Breast epithelium (tissue), 4 donors: ENCODE measurements at regions not wholly inside any gene's neighbourhood (a gene's known extent, or its start where the extent isn't known, plus 50 kb on each side); places are given as distances from the start of the nearest gene placed in this dataset.

ENCODE experiments used
- DNase-seq, 2 donors: peaks; one replicate each; pipeline ENCODE4 v3.0.0-alpha.2; 2019; ENCODE audit warnings: low spot score in 2 of 2
- H3K27ac ChIP-seq, 2 donors: fragments of 200-600 bp; sonication (generic) in 1 of 2; one replicate each; pipeline ENCODE4 v1.5.1; 2016 to 2019; ENCODE audit warnings: mild to moderate bottlenecking in 1 of 2
- H3K27me3 ChIP-seq, 2 donors: fragments of 200-600 bp; sonication (generic) in 1 of 2; one replicate each; pipeline versions ENCODE4 v1.5.1 to v1.6.0; 2017 to 2019; ENCODE audit warnings: control low read depth in 1 of 2, mild to moderate bottlenecking in 1 of 2
- H3K36me3 ChIP-seq: fragments of 200-600 bp; one replicate; pipeline ENCODE4 v1.5.1; 2019
- H3K4me1 ChIP-seq, 2 donors: fragments of 200-600 bp; sonication (generic); one replicate each; pipeline ENCODE4 v1.5.1; 2016 to 2019; ENCODE audit warnings: control low read depth in 1 of 2
- H3K4me3 ChIP-seq, 3 donors: fragments of 200-600 bp; sonication (generic); 1 replicate in 2 of 3; 2 replicates in 1 of 3; pipeline ENCODE4 v1.5.1; 2016 to 2019; ENCODE audit warnings: mild to moderate bottlenecking in 3 of 3, moderate library complexity in 2 of 3
- H3K9me3 ChIP-seq, 2 donors: fragments of 200-600 bp; sonication (generic) in 1 of 2; one replicate each; pipeline ENCODE4 v1.5.1; 2016 to 2019; ENCODE audit warnings: control low read depth in 1 of 2
- POLR2A ChIP-seq: fragments of 450-650 bp; IDR thresholded peaks from one replicate; pipeline ENCODE4 v1.6.1; 2016; ENCODE audit warnings: antibody characterized with exemption, mild to moderate bottlenecking, moderate library complexity
- POLR2AphosphoS5 ChIP-seq, 3 donors: sonication (generic); formaldehyde crosslinking; IDR thresholded peaks; one replicate each; pipeline ENCODE4 v1.6.1; 2017; ENCODE audit warnings: antibody characterized with exemption in 3 of 3
- intact Hi-C: fragments of 100-400 bp; cut with DNase I; formaldehyde crosslinking; loops from one replicate; pipeline ENCODE4 v1.15.1; 2023; ENCODE audit warnings: low total_unique reads
- TF ChIP-seq, protein P1 (sequence below), 3 donors: fragments of 450-650 bp; IDR thresholded peaks; one replicate each; pipeline ENCODE4 v1.5.1; 2016 to 2017; ENCODE audit warnings: antibody characterized with exemption in 3 of 3, mild to moderate bottlenecking in 3 of 3, moderate library complexity in 3 of 3

DNA sequence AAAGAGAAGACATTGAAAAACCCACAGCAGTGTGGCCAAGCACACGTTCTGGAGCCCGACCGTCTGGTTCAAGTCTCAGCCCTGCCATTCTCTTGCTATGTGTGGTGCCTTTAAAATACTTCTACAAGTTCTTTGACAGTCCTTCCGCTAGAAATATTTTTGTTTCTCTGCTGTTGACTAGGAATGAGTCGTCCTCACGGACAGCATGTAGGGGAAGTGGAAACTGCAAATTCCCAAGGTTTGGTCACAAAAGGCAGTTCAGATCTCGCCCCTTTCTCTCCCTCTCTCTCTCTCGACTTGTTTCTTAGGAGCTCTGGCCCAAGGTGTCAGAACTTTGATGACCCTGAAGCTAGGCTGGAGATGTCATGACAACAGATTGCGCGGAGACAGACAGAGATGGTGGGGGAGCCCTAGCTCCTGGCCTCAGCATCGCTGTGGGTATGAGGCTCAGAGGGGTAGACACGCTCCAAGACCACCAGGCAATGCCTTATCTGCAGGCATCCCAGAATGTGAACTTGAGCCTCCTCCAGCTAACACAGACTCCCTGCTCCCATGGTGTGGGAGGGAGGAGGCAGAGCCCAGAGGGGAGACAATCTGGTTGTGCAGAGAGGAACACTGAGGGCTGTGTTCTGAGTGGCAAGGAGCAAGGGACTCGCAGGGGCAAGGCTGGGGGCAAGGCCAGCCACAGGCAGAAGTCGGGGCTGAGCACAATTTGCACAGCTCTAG lies 368.9 kb upstream of the SULF2 start:
- no peak for DNase-seq
- Histone ChIP-seq H3K27ac (no peak overlapping the region), H3K27me3 (no peaks in the 10 kb centered on the region), H3K4me3 (no peak overlapping the region), H3K36me3 (no peaks in the 10 kb centered on the region), H3K4me1 (no peaks in the 10 kb centered on the region), H3K9me3 (peaks cover 0 to 4% of the 10 kb centered on the region in 2 donors)
- no peak for TF ChIP-seq POLR2A
- no peak for TF ChIP-seq POLR2AphosphoS5 (IDR thresholded peaks at IDR 0.05)
- TF ChIP-seq, protein P1, sequence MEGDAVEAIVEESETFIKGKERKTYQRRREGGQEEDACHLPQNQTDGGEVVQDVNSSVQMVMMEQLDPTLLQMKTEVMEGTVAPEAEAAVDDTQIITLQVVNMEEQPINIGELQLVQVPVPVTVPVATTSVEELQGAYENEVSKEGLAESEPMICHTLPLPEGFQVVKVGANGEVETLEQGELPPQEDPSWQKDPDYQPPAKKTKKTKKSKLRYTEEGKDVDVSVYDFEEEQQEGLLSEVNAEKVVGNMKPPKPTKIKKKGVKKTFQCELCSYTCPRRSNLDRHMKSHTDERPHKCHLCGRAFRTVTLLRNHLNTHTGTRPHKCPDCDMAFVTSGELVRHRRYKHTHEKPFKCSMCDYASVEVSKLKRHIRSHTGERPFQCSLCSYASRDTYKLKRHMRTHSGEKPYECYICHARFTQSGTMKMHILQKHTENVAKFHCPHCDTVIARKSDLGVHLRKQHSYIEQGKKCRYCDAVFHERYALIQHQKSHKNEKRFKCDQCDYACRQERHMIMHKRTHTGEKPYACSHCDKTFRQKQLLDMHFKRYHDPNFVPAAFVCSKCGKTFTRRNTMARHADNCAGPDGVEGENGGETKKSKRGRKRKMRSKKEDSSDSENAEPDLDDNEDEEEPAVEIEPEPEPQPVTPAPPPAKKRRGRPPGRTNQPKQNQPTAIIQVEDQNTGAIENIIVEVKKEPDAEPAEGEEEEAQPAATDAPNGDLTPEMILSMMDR (IDR thresholded peaks at IDR 0.05) = no peak
- intact Hi-C loops = no loop called here

GRCh38 chr20:48153523-48153922 lies 368.2 kb upstream of the SULF2 start:
- Histone ChIP-seq H3K27ac (no peak overlapping the region), H3K4me1 (no peaks in the 10 kb centered on the region), H3K27me3 (no peaks in the 10 kb centered on the region), H3K9me3 (peaks cover 0 to 4% of the 10 kb centered on the region in 2 donors), H3K36me3 (no peaks in the 10 kb centered on the region), H3K4me3 (no peak overlapping the region)
- TF ChIP-seq POLR2A = no peak
- TF ChIP-seq, protein P1 (IDR thresholded peaks at IDR 0.05) = no peak
- intact Hi-C loops = no loop called here
- no peak for DNase-seq

DNA sequence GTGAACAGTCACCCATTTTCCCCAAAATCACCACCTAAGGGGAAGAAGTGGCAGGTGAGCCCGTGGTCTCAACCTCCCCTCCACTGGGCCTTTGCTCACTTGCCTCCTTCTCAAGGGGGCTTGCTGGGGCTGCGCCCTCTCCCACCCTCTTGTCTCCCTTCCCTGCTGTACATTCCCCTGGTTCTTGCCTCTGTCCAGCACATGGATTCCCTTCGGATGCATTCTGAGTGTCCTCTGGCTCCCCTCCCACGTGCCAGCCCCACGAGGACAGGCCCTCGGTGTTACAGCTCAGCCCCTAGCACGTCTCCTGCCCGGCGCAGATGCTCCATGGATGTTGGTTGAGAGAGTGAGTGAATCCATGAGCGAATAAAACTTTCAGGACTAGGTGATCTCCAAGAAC lies 367.8 kb upstream of the SULF2 start:
- intact Hi-C loops = no loop called here
- H3K4me1 ChIP-seq = no peaks in the 10 kb centered on the region

DNA sequence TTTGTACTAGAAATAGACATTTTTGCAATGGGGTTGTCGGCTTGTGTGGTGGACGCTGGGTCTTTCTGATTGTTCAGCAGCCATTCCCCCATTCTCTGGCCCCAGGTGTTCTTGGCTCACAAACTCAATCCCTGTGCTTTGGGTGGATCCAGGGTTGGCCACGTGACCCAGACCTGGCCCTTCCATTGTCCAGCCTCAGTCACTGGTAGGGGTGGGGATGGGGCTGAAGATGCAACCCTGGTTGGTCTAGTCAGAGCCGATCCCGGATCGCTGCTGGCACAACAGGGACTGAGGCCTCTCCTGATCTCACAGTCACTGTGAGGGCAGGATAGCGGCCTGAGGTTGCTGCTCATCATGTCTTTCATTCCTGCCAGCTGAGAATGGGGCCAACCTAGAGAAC lies 365.3 kb upstream of the SULF2 start:
- intact Hi-C loops = no loop called here
- TF ChIP-seq POLR2AphosphoS5 (IDR thresholded peaks at IDR 0.05) (no peak), POLR2A (no peak)
- TF ChIP-seq, protein P1 (IDR thresholded peaks at IDR 0.05) = no peak
- no peaks in the 10 kb centered on the region for H3K9me3 ChIP-seq

More for the DNA sequence above, 367.8 kb upstream of the SULF2 start:
- H3K27me3 ChIP-seq = no peaks in the 10 kb centered on the region
- H3K36me3 ChIP-seq = no peaks in the 10 kb centered on the region
- DNase-seq = no peak
- no peak for TF ChIP-seq POLR2A
- H3K27ac ChIP-seq = no peak overlapping the region
- no peak overlapping the region for H3K4me3 ChIP-seq
- peaks cover 0 to 4% of the 10 kb centered on the region in 2 donors for H3K9me3 ChIP-seq

DNA sequence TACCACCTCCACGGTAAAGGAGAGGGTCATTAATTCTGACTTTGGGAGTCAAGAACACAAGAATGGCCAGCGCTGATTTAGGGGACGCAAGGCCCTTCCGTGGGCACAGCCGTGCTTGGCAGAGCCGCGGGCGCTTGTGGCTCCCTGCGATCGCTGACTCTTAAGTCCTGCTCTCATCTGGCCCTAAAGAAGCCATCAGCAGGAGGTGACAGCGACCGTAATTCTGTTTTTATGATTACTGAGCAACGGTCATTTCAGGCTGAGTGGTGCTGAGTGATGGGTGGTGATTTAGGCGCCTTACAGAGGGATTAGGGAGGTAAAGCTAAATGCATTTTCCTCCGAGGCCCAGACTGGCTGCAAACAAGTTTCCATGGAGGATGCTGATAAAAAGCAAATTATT lies 364.6 kb upstream of the SULF2 start:
- H3K27me3 ChIP-seq = no peaks in the 10 kb centered on the region
- H3K4me3 ChIP-seq = no peak overlapping the region
- DNase-seq = no peak
- no peak overlapping the region for H3K27ac ChIP-seq
- H3K36me3 ChIP-seq = no peaks in the 10 kb centered on the region
- intact Hi-C loops = no loop called here
- H3K4me1 ChIP-seq = no peaks in the 10 kb centered on the region
- no peaks in the 10 kb centered on the region for H3K9me3 ChIP-seq
- TF ChIP-seq POLR2A (no peak), POLR2AphosphoS5 (IDR thresholded peaks at IDR 0.05) (no peak)
- TF ChIP-seq, protein P1 (IDR thresholded peaks at IDR 0.05) = no peak

More for the DNA sequence above, 365.3 kb upstream of the SULF2 start:
- no peaks in the 10 kb centered on the region for H3K27me3 ChIP-seq
- H3K4me3 ChIP-seq = no peak overlapping the region
- H3K36me3 ChIP-seq = no peaks in the 10 kb centered on the region
- H3K4me1 ChIP-seq = no peaks in the 10 kb centered on the region
- H3K27ac ChIP-seq = no peak overlapping the region
- no peak for DNase-seq
